ENCODE measurements at regions not wholly inside any gene's neighbourhood (a gene's known extent, or its start where the extent isn't known, plus 50 kb on each side); places are given as distances from the start of the nearest gene placed in this dataset.

DNA sequence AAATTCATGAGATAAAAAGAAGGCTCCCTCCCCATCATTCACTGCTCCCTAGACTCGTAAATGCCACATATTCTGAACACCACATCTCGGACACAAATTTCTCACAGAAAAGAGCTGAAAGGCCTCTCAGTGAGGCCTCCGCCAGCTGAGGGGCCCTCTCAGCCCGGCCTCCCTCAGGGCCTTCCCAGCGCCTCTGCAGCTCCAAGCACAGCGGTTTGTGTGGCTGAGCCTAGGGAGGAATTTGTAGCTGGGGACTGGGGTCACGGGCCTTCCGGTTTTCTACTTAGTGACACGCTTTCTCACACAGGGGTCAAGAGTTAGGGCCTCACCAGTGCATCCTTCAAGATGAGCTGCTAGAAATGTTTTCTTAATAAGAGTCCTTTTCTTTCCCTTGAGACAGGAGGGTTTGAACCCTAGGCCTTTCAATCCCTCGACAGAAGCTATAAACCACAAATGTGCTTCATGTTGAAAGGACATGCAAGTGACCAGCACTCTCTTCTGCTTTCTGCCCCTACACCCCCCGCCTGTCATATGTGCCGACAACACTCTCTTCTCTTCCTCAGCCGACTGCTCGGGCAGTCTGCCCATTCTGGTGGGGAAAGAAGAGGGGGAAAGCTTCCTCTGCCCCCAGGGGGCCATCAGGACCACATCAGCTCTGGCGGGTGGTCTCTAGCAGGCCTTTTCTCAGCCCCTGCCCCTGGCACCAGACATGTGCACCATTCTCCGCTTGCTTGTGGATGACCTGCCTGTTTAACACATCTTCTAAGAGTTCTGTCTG is 104.9 kb downstream of the CHIC2 start:
- Histone ChIP-seq H3K27ac (no peak overlapping the region), H3K36me3 (no peaks in the 10 kb centered on the region), H3K27me3 (ENCODE audit: low read depth) (no peaks in the 10 kb centered on the region), H3K9me3 (no peaks in the 10 kb centered on the region), H3K4me3 (no peak overlapping the region), H3K4me1 (no peaks in the 10 kb centered on the region)
- TF ChIP-seq, protein P1, sequence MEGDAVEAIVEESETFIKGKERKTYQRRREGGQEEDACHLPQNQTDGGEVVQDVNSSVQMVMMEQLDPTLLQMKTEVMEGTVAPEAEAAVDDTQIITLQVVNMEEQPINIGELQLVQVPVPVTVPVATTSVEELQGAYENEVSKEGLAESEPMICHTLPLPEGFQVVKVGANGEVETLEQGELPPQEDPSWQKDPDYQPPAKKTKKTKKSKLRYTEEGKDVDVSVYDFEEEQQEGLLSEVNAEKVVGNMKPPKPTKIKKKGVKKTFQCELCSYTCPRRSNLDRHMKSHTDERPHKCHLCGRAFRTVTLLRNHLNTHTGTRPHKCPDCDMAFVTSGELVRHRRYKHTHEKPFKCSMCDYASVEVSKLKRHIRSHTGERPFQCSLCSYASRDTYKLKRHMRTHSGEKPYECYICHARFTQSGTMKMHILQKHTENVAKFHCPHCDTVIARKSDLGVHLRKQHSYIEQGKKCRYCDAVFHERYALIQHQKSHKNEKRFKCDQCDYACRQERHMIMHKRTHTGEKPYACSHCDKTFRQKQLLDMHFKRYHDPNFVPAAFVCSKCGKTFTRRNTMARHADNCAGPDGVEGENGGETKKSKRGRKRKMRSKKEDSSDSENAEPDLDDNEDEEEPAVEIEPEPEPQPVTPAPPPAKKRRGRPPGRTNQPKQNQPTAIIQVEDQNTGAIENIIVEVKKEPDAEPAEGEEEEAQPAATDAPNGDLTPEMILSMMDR (IDR thresholded peaks at IDR 0.05): no peak
- no peak for DNase-seq
- intact Hi-C loops (cut with DNase I): no loop called here
- no peak for ATAC-seq

DNA sequence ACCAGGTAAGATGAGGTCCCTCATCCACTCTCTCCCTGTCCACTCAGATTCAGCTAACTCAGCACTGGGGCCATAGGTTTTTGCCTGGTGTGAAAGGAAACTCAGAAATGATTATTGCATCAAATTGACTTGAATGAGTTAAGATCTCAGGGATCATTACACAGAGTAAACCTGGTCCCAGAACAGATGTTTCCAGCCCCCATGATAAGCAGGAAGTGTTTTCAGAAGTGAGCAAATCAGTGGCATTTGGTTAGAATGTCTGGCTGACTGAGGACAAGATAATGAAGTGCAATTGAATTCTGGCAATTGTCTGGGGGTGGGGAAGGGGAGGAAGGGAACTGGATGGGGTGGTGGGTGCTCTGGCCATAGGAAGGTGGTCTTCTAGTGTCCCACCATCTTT is 108.0 kb downstream of the CHIC2 start:
- DNase-seq: no peak
- TF ChIP-seq, protein P1 (IDR thresholded peaks at IDR 0.05): no peak

DNA sequence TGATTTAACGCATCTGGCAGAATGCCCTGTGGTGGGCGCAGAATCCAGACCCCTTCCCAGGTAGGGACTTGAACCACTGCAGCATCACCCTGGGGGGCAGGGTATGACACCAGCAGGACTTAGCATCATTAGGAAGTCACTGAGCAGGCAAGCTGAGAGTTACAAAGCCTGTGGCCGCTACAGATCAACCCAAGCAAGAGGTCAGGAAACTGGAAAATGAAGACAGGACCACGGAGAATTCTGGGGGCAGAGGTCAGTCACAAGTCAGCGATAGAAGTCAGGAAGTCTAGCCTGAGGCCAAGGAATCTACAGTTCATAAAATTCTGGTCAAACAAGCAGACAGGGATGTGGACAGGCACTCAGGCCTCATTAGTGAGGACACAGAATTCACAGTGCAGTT is 108.4 kb downstream of the CHIC2 start:
- intact Hi-C loops (cut with DNase I): no loop called here
- ATAC-seq: no peak
- no peaks in the 10 kb centered on the region for H3K27me3 ChIP-seq (ENCODE audit: low read depth)

More for the DNA sequence above, 108.0 kb downstream of the CHIC2 start:
- intact Hi-C loops (cut with DNase I): no loop called here
- H3K27me3 ChIP-seq (ENCODE audit: low read depth): no peaks in the 10 kb centered on the region
- H3K9me3 ChIP-seq: no peaks in the 10 kb centered on the region
- no peak overlapping the region for H3K27ac ChIP-seq
- no peaks in the 10 kb centered on the region for H3K36me3 ChIP-seq
- H3K4me3 ChIP-seq: no peak overlapping the region
- no peak for ATAC-seq
- no peaks in the 10 kb centered on the region for H3K4me1 ChIP-seq

DNA sequence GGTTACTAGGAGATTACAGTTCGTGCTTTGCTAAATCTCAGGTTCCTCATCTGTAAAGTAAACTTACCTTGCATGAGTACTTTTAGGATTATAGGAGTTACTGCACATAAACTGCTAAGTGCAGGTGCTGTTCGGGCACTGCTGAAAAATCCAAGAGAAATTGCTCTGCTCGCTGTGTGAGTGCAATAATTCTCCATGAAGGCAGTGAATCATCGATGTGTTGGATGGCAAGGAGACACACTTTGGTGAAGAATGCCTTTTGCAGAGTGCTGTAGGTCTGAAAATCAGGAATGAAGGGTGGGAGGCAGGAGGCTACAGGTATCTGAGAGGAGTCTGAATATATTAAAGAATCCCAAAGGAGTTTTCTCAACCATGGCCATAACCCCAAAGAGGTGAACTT is 113.0 kb downstream of the CHIC2 start:
- Histone ChIP-seq H3K36me3 (no peaks in the 10 kb centered on the region), H3K4me1 (no peaks in the 10 kb centered on the region), H3K27ac (no peak overlapping the region), H3K9me3 (no peaks in the 10 kb centered on the region), H3K27me3 (ENCODE audit: low read depth) (peaks cover 3% of the 10 kb centered on the region), H3K4me3 (no peak overlapping the region)
- TF ChIP-seq, protein P1 (IDR thresholded peaks at IDR 0.05): no peak
- intact Hi-C loops (cut with DNase I): no loop called here
- ATAC-seq (no peak), DNase-seq (no peak)

More for the DNA sequence above, 108.4 kb downstream of the CHIC2 start:
- H3K27ac ChIP-seq: no peak overlapping the region
- DNase-seq: no peak
- TF ChIP-seq, protein P1 (IDR thresholded peaks at IDR 0.05): no peak
- no peaks in the 10 kb centered on the region for H3K9me3 ChIP-seq
- no peaks in the 10 kb centered on the region for H3K4me1 ChIP-seq
- H3K4me3 ChIP-seq: no peak overlapping the region
- H3K36me3 ChIP-seq: no peaks in the 10 kb centered on the region

DNA sequence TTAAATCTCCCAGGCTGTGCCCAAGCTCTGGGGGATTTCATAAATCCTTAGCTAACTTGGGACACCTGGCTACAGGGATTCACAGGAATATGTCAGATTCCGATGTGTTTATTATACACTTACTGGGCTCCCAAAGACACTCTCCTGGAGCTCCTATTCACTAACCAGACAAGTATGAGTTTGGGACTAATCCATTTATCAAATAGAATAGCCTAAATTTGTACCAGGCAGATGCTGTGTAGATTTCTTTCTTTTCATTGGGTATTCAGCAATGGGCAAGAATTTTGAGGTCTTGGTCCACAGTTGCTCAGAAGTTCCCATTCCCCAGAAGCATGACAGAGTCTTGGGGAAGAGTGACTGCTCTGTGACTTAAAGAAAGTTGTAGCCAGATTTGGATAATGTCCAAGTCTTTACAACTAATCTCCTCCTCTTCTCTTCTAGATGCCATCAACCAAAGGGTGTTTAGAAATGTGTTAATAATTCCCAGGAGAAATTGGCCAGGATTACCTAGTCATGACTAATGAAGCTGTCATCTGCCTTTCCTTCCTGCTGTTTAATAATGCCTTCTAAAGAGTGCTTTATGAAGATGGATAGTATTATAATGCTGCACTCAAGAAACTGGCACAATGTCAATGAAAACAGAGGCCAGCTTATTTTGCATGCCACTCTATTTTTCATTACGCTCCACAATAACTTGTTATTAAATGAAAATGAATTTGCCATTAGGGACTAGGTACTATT is 120.9 kb downstream of the CHIC2 start:
- intact Hi-C loops (cut with DNase I): no loop called here
- H3K27ac ChIP-seq: no peak overlapping the region
- peaks cover 13% of the 10 kb centered on the region for H3K9me3 ChIP-seq
- H3K4me3 ChIP-seq: no peak overlapping the region
- TF ChIP-seq, protein P1 (IDR thresholded peaks at IDR 0.05): no peak
- peaks cover 3% of the 10 kb centered on the region for H3K27me3 ChIP-seq (ENCODE audit: low read depth)
- peaks cover 4% of the 10 kb centered on the region for H3K4me1 ChIP-seq
- no peaks in the 10 kb centered on the region for H3K36me3 ChIP-seq
- ATAC-seq (no peak), DNase-seq (no peak)
